ENCODE measurements at regions not wholly inside any gene's neighbourhood (a gene's known extent, or its start where the extent isn't known, plus 50 kb on each side); places are given as distances from the start of the nearest gene placed in this dataset.

DNA sequence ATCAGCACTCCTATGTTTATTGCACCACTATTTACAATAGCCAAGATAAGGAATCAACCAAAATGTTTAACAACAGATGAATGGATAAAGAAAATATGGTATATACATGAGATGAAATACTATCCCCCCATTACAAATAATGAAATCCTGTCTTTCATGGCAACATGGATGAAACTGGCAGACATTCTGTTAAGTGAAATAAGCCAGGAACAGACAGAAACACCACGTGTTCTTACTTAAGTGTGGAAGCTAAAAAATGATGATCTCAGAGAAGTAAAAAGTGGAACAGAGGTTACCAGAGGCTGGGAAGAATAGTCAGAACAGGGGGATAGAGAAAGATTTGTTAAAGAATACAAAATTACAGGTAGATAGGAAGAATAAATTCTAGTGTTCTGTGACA is 113.7 kb upstream of the MDM1 start:
- no peak for DNase-seq
- in situ Hi-C loops (cut with HindIII; ENCODE audit: low pct_ligation_motif_present, low pct_unique_long_range_greater_than_20kb, low sequenced_read_pairs): no loop called here

DNA sequence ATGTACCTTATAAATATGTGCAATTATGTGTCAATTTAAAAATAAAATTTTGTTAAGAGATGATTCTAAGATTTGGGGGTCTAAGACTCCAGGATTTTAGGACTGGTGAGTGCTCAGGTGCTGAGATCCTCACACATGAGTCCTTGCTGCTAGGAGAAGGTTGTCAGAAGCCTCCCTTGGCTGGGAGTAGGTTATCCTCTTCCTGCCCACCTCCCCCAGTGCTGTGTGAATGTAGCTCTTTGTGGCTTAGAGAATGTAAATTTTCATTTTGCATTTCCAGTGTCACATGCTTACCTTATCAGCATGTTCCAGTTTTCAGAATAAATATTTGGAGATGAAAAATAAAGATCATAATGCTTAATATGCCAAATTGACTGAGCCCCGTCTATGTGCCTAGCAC is 114.2 kb upstream of the MDM1 start:
- no peak for DNase-seq
- in situ Hi-C loops (cut with HindIII; ENCODE audit: low pct_ligation_motif_present, low pct_unique_long_range_greater_than_20kb, low sequenced_read_pairs): no loop called here

DNA sequence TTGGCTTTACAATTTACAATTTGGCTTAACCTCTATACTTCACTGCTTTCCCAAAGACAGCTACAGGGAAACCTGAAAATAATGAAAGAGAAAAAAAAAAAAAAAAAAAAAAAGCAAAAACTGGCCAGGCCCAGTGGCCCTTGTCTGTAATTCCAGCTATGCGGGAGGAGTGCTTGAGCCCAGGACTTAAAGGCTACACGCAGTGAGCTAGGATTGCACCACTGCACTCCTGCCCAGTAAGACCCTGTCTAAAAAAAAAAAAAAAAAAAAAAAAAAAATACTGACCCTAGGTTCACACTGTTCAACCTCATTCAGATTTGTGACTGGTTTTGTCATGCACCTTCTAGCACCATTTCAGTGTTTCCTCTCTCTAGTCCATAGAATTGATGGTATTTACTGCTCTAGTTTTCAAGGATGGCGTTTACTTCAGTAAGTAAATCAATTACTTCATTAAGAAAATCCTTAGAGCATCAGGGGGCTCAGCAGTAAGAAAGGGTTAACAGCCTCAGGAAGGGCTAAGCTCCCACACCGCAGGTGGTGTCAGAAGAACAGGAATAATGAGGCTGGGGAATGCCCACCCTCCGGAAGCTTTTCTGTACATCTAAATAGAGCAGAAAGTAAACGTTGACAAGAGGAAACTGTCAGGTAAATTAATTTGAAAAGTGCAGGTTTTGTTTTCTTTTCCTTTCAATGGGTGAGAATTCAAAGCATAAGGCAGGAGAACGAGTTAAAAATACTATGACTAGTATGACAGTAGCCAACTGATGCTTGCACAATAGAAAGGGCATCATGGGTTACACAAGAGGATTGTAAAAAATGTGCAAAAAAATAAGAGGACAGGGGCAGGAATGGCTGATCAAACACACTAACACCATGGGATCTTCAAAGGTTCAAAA is 115.0 kb upstream of the MDM1 start:
- in situ Hi-C loops (cut with HindIII; ENCODE audit: low pct_ligation_motif_present, low pct_unique_long_range_greater_than_20kb, low sequenced_read_pairs): no loop called here
- DNase-seq: no peak

DNA sequence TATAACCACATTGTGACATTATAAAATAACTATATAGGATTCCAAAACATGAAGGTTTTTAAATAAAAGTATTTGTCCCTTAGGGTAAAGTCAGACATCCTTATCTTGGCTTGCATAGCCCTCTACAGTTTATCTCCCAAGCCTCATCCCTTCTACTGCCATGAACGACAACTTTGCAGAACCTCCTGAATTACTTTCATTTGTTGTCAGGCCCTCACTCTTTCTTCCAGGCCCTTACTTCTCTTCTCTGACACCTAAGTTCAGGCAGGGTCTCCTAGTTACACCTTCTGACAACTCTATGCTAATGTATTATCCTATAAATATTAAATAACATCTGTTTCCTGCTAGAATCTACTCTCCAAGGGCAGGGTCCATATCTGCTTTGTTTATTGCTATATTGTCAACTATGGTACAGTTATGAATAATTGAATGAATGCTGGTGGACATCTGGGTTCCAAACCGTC is 115.7 kb upstream of the MDM1 start:
- in situ Hi-C loops (cut with HindIII; ENCODE audit: low pct_ligation_motif_present, low pct_unique_long_range_greater_than_20kb, low sequenced_read_pairs): no loop called here
- no peak for DNase-seq

DNA sequence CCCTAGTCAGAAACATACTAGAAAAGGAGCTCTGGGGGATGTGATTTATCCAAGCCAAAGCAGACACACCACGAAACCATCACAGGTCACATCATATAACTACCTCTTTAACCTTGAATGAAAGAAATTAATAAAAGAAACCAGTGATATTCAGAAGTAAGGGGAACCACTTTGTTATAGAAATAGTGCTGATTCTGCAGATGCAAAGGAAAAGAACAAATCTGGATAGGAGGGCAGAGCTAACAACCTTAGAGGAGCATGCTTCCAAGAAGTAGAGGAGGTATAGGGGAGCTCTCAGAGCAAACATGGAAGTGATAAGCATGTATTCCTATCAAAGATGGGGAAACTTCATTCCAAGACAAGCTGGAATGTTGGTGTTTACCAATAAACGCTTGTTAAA is 117.0 kb upstream of the MDM1 start:
- DNase-seq: no peak
- in situ Hi-C loops (cut with HindIII; ENCODE audit: low pct_ligation_motif_present, low pct_unique_long_range_greater_than_20kb, low sequenced_read_pairs): no loop called here

DNA sequence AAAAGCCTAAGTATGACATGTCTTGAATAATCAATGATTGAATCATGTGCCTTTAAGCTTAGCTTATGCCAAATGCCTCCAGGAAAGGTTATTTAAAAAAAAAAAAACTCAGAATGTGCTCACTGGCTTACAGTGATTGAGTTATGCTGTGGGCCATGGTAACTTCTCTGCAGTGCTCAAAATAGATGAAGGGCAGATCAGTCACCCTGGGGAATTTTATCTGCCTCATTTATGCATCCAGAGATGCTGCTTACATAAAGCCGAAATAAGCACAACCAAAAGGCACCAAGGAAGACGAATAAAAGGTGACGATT is 118.7 kb upstream of the MDM1 start:
- in situ Hi-C loops (cut with HindIII; ENCODE audit: low pct_ligation_motif_present, low pct_unique_long_range_greater_than_20kb, low sequenced_read_pairs): no loop called here
- DNase-seq: no peak

DNA sequence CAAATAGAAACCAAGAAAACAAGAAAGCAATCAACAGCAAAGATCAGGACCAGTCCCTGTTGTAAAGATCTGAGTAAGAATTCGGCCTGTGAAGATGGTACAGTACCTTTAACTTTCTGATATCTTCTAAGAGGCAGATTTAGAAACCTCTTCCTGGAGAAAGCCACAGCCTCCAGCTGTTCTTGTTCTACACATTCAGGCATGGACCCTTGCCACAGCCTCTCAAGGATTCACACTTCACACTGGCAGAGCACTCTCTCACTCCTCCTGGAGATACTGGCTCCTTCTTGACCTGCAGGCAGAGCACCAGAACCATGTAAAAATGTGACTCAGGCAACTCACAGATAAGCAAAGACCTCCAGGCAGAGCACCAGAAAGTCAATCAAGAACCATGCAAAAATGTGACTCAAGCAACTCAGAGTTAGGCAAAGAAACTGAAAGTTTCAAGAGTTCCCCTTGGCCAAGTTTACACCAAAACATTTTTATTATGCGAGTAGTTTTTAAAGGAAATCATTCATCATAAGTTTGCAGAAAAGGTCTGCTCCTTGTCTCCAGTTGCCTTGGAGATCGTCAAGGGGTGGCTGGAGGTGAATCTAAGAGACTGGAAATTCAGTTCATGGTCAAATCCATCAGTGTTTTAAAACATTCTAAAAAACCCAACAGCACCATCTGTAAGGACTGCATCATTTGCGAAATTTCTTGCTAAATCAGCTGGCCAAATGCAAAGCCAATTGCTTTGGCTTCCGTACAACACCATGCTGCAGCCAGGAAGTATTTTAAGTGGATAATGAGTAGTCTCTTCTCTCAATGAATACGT is 119.3 kb upstream of the MDM1 start:
- no peak for DNase-seq

DNA sequence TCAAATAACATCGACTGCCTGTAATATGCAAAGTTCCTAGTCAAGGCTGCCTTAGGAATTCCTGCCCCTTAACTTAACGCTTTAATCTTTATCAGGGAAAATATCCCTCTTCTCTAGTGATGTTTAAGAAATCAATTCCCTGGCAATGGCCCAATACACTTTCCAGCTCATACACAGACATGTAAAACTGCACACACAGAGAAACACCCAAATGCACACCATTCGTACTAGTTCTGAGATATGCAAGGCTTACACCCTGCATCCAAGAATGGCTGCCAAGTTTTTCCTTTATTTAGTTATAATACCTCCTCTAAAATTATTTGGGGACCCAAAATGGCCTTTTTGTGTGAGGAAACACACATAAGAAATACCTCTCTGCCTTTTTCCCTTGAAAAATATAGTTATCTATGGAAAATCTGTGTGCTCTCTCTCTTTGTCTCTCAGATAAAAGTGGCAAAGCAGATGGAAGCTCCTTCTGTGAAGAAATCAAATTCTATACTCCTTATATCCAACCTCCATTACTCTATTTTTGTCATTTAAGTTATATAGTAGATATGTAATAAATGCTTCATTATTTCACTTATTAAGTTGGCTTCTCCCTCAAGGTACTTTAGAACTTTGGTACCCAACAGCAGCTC is 120.0 kb upstream of the MDM1 start:
- in situ Hi-C loops (cut with HindIII; ENCODE audit: low pct_ligation_motif_present, low pct_unique_long_range_greater_than_20kb, low sequenced_read_pairs): no loop called here
- no peak for DNase-seq

More for the DNA sequence above, 119.3 kb upstream of the MDM1 start:
- in situ Hi-C loops (cut with HindIII; ENCODE audit: low pct_ligation_motif_present, low pct_unique_long_range_greater_than_20kb, low sequenced_read_pairs): no loop called here

DNA sequence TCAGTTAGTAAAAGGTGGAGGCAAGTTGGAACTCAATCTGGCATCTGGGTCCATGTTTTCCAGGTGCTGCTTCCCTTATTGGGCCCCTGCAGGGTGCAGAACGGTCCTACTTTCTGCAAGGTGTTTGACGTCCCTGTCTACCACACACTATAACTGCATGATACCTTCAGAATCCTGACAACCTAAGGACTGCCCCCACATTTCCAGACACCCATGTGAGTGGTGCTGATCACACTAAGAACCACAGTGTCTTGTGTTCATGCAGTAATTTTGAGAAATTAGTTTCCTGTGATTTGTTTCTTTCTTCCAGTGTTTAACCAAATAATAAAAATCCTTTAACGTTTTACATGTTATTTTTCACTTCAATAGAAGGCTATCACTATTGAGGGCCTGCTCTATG is 121.1 kb upstream of the MDM1 start:
- in situ Hi-C loops (cut with HindIII; ENCODE audit: low pct_ligation_motif_present, low pct_unique_long_range_greater_than_20kb, low sequenced_read_pairs): no loop called here
- no peak for DNase-seq

DNA sequence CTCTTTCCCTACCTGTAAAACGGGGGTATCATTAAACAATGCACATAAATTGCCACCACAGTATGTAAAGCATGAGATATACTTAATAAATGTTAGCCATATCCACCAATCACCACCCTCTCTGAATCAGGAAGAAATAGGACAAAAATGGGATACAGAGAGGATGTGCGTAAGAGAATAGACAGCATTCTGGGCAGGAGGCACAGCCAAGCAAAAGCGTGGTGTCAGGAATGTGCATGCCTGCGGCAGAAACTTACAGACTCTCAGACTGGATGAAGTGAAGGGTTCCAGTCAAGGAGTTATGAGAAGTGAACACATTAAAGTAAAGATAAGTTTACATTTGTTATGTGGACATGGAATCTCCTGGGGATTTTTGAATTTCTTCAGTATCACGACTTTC is 121.7 kb upstream of the MDM1 start:
- DNase-seq: no peak
- in situ Hi-C loops (cut with HindIII; ENCODE audit: low pct_ligation_motif_present, low pct_unique_long_range_greater_than_20kb, low sequenced_read_pairs): no loop called here

DNA sequence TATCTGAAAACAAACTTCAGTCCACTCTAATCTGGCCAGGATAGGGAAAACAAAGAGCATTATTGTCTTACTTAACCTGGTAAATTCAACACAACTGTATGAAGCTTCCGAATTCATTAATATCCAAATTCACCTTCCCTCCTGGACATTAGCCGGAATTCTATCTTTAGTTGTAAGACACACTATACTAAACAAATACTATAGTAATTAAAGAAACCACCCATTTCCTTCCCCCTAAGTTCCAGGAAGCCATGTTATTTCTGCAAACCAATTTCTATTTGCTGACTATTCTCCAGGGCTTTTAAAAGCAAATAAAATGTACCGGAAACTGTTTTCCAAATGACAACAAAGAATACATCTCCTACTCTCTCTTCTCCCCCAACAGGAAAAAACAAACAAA is 122.7 kb upstream of the MDM1 start:
- DNase-seq: no peak
- in situ Hi-C loops (cut with HindIII; ENCODE audit: low pct_ligation_motif_present, low pct_unique_long_range_greater_than_20kb, low sequenced_read_pairs): no loop called here

DNA sequence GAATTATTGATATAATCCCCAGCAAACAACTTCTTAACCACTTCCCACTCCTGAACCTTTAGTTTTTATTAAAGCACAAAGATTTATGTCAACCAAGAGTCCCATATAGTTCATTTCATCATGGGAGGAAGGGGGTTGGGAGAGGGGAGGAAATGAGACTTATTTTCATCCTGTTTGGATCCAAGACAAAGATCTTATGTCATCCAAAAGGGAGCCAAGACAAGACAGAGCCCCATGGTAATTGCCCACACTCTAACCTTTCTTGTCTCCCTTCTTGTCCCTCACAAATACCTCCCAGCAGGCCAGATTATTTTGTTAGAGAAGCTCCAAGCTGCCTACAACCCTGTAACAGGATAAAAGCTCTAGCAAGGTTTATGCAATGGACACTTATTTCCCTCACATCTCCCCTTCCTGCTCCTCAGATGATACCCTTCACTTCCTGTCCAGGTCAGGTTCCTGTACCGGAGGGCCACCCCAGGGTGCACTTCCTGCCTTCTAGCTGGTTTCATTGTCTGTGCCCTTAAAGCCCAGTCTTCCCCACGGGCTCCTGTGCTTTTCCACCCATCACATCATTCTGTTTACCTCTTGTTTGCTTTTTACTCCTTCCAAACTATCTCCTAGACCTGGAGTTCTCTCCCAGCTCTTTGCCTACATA is 123.7 kb upstream of the MDM1 start:
- no peak for DNase-seq
- in situ Hi-C loops (cut with HindIII; ENCODE audit: low pct_ligation_motif_present, low pct_unique_long_range_greater_than_20kb, low sequenced_read_pairs): no loop called here

DNA sequence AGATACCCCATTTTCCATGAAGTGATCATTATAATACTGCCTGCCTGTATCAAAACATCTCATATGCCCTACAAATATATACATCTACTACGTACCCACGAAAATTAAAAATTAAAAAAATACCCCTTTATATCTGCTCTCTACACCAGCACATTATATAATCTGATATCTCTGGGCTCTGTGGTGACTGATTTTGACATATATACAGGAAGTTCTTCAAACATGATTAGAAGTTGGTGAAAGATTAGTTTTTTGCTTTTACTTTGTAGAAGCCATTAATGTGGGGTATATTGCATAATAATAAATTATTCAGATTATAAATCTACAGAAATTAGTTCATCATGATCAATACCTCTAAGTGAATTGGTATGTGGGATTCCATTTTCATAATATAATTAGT is 126.7 kb upstream of the MDM1 start:
- in situ Hi-C loops (cut with HindIII; ENCODE audit: low pct_ligation_motif_present, low pct_unique_long_range_greater_than_20kb, low sequenced_read_pairs): no loop called here
- DNase-seq: no peak

DNA sequence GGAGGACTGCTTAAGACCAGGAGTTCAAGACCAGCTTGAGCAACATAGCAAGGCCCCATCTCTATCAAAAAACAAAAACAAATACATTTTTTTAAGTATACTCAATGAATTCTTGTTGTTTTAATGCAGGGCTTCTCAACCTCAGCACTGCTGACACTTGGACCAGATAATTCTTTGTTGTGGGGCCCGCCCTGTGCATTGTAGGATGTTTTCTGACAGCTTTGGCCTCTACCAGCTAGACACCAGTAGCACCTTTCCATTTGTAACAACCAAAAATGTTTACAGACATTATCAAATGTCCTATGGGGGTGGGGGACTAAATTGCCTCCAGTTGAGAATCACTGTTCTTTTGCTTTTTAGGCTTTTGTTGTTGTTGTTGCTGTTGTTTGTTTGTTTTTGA is 128.1 kb upstream of the MDM1 start:
- no peak for DNase-seq
- in situ Hi-C loops (cut with HindIII; ENCODE audit: low pct_ligation_motif_present, low pct_unique_long_range_greater_than_20kb, low sequenced_read_pairs): no loop called here

DNA sequence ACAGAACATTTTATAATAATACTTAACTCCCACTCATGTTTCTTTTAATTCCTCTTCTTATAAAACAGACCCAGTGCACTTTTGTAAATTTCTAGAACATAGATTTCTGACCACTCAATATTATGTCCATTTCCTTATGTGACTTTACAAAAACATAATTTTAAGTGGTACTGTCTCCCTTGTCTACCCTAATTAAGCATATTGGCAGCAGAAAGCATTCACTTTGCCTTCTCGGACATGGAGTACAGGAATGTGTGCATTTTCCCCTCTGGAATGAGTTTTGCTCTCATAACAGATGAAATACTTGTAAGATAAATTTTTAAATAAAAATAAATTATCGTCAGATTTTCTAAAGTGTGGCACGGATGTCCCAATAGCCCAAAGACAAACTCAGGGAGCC is 129.5 kb upstream of the MDM1 start:
- in situ Hi-C loops (cut with HindIII; ENCODE audit: low pct_ligation_motif_present, low pct_unique_long_range_greater_than_20kb, low sequenced_read_pairs): no loop called here

DNA sequence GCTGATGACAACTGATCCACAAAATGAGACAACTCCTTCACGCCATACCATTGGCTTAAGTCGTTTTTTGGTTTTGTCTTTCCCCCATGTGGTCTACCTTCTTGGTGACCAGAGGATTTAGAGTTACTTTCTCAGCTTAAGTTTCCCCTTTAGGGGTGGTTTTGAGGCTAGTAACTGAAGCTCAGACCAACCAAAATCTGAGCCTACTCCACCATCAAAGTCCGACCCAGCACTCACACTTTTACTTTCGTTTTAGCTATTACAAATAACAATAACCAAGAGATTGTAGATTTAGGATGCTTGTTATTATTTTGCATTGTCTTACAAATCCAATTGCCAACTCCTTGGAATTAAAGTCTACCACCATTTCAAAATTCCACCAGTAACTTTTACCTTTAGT is 130.6 kb upstream of the MDM1 start:
- in situ Hi-C loops (cut with HindIII; ENCODE audit: low pct_ligation_motif_present, low pct_unique_long_range_greater_than_20kb, low sequenced_read_pairs): no loop called here
- DNase-seq: no peak

More for the DNA sequence above, 129.5 kb upstream of the MDM1 start:
- DNase-seq: no peak

DNA sequence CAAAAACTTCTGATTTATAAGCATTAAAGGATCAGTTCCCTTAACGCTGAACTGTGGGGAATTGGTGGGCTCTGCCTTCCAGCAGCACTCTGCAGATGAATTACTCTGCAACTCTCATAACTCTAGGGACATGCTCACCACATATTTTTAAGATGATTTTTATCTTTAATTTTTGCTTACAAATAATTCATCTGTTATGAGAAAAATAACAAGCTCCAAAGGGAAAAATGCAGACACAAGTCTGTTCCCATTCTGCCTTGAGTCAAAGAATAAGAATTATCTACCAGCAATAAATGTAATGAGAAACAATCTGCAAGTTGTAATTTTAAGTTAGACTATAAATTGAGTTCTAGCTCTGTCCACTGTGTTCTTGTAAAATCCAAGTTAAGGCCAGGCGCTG is 133.1 kb upstream of the MDM1 start:
- DNase-seq: no peak
- in situ Hi-C loops (cut with HindIII; ENCODE audit: low pct_ligation_motif_present, low pct_unique_long_range_greater_than_20kb, low sequenced_read_pairs): no loop called here

DNA sequence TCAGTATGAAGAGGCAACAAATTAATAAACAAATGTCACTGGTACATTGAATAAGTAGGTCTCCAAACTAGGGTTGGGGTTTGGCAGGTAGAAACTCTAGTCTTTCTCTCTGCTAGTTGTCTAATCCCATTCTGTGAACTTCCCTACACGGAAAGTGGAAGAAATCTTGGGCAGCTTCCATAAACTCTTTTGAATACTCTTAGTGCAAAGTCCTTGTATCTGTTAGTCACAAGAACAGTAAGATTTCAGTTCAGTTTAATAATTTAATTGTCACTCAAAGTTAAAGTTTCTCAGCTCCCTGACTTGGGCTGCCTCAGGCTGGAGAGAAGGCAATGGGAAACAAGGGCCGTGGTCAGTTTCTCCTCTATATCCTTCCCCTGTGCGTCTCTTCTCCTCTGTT is 135.4 kb upstream of the MDM1 start:
- DNase-seq: no peak
- in situ Hi-C loops (cut with HindIII; ENCODE audit: low pct_ligation_motif_present, low pct_unique_long_range_greater_than_20kb, low sequenced_read_pairs): no loop called here

DNA sequence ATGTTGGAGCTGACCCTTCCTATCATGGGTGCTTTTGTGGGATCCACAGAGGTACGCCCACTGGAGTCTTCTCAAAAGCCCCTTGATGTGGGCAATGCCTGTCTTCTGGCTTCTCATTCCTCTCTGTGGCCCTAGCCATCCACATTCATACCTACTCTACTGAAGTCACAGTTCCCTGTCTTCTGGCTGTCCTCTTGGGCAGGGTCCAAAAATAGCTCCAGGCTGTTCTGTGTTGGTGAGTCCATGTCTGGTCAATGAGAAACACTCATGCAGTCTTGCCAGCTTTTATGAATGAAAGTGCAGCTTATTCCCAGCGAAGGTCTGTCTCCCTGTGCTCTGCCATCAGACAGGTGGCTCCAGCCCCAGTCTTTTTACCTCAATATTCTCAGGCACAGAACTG is 135.9 kb upstream of the MDM1 start:
- no peak for DNase-seq
- in situ Hi-C loops (cut with HindIII; ENCODE audit: low pct_ligation_motif_present, low pct_unique_long_range_greater_than_20kb, low sequenced_read_pairs): no loop called here
